Testis (tissue), 2 donors: ENCODE measurements at regions not wholly inside any gene's neighbourhood (a gene's known extent, or its start where the extent isn't known, plus 50 kb on each side); places are given as distances from the start of the nearest gene placed in this dataset.

Experiments
- DNase-seq: peaks from one replicate; pipeline ENCODE4 v3.0.0-alpha.2; 2019
- H3K27ac ChIP-seq, 2 donors: fragments of 200-600 bp; sonication (generic); one replicate each; pipeline ENCODE4 v1.5.1; 2019
- H3K27me3 ChIP-seq: fragments of 200-600 bp; sonication (generic); one replicate; pipeline ENCODE4 v1.5.1; 2019
- H3K36me3 ChIP-seq: fragments of 200-600 bp; sonication (generic); one replicate; pipeline ENCODE4 v1.5.1; 2017; ENCODE audit warnings: low read depth; ENCODE audit errors: missing control alignments
- H3K4me1 ChIP-seq: fragments of 200-600 bp; sonication (generic); one replicate; pipeline ENCODE4 v1.5.1; 2019
- H3K4me3 ChIP-seq, 2 donors: fragments of 200-600 bp; sonication (generic); one replicate each; pipeline ENCODE4 v1.5.1; 2017 to 2019
- H3K9me3 ChIP-seq: fragments of 200-600 bp; sonication (generic); one replicate; pipeline ENCODE4 v1.5.1; 2017
- POLR2A ChIP-seq: fragments of 450-650 bp; IDR thresholded peaks from one replicate; pipeline ENCODE4 v1.6.1; 2017; ENCODE audit warnings: antibody characterized with exemption, mild to moderate bottlenecking, moderate library complexity
- WGBS, 2 donors: methylation state at CpG; one replicate each; pipeline ENCODE4 v1.1.5; 2018; 5-methylcytosine and 5-hydroxymethylcytosine counted together
- intact Hi-C: fragments of 100-400 bp; cut with DNase I; formaldehyde crosslinking; loops from one replicate; pipeline ENCODE4 v1.15.1; 2023; ENCODE audit warnings: low total_unique reads
- TF ChIP-seq, protein P1 (sequence below), 3 experiments: fragments of 450-650 bp in 2 of 3; fragments of 200-600 bp in 1 of 3; sonication (generic) in 1 of 3; IDR thresholded peaks; one replicate each; pipeline ENCODE4 v1.5.1; 2016 to 2019; ENCODE audit warnings: antibody characterized with exemption in 3 of 3, mild to moderate bottlenecking in 2 of 3, moderate library complexity in 1 of 3

DNA sequence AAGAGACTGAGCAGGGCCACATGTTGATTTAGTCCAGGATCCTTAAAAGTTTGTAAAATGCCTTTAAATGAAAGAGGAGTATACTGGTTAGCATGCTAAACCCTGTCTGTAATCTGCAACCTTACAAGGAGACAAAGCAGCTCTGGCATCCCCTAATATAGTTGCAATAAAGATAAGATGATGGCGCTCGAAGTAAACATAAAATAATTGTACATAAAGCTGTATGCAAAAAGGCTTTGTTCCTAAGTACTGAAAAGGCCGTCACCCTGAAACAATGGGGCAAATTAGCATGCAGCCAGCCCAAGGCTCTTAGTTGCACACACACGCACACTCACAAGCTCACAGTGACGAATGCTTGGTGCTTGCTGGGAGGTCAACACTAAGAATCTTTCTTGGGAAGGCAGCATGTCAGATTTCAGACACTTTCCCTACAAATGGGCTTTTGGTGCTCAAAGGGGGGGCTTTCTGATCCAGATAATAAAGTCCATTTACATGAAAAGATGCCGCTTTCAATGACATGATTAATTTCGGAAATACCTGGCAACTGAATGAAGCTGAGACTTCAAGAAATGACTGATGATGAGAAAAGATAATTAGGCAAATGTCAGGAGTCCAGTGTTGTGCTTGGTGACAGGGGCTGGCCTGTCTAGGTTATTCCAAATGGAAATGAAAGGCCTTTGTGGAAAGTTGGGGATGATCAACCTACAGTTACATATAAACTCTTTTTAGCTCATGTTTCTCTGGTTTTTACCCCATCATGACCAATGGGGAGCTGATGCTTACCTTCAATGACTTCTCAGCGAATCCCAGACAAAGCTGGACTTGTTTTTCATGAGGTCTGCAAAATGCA, 370.3 kb downstream of the MEIS1 start:
- no peak overlapping the region for H3K4me3 ChIP-seq
- intact Hi-C loops, result no loop called here
- 73 to 75% methylated on average over 8 of the region's 8 CpGs for WGBS, 2 donors
- H3K4me1 ChIP-seq, result no peaks in the 10 kb centered on the region
- no peak for DNase-seq
- no peaks in the 10 kb centered on the region for H3K9me3 ChIP-seq
- no peaks in the 10 kb centered on the region for H3K27me3 ChIP-seq
- TF ChIP-seq, protein P1, sequence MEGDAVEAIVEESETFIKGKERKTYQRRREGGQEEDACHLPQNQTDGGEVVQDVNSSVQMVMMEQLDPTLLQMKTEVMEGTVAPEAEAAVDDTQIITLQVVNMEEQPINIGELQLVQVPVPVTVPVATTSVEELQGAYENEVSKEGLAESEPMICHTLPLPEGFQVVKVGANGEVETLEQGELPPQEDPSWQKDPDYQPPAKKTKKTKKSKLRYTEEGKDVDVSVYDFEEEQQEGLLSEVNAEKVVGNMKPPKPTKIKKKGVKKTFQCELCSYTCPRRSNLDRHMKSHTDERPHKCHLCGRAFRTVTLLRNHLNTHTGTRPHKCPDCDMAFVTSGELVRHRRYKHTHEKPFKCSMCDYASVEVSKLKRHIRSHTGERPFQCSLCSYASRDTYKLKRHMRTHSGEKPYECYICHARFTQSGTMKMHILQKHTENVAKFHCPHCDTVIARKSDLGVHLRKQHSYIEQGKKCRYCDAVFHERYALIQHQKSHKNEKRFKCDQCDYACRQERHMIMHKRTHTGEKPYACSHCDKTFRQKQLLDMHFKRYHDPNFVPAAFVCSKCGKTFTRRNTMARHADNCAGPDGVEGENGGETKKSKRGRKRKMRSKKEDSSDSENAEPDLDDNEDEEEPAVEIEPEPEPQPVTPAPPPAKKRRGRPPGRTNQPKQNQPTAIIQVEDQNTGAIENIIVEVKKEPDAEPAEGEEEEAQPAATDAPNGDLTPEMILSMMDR (IDR thresholded peaks at IDR 0.05), result no peak
- TF ChIP-seq POLR2A, result no peak
- no peak overlapping the region for H3K27ac ChIP-seq
- H3K36me3 ChIP-seq, result no peaks in the 10 kb centered on the region

GRCh38 chr2:66805968-66806367, 371.0 kb downstream of the MEIS1 start:
- DNase-seq, result no peak
- H3K27me3 ChIP-seq, result no peaks in the 10 kb centered on the region
- no peak overlapping the region for H3K4me3 ChIP-seq
- H3K36me3 ChIP-seq, result no peaks in the 10 kb centered on the region
- 60 to 63% methylated on average over 3 of the region's 3 CpGs for WGBS, 2 donors
- TF ChIP-seq, protein P1 (IDR thresholded peaks at IDR 0.05), result no peak
- no peak for TF ChIP-seq POLR2A
- intact Hi-C loops, result no loop called here
- no peaks in the 10 kb centered on the region for H3K9me3 ChIP-seq
- no peaks in the 10 kb centered on the region for H3K4me1 ChIP-seq
- no peak overlapping the region for H3K27ac ChIP-seq

DNA sequence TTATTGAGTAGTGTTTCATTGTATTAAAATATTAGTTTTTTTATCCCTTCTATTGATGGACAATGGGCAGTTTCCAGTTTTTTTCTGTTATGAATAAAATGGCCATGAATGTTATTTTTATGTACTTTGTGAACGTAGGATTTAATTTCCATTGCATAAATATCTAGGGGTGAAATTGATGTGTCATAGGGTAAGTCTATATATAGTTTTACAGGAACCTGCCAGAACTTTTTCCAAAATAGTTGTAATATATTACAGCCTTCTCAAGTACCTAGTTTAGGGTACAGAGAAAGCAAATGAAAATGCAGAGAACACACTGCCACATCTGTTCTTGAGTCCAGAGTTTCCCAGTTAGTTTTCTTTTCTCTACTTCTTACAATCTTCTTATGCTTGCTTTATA, 378.6 kb downstream of the MEIS1 start:
- H3K27ac ChIP-seq, result no peak overlapping the region
- TF ChIP-seq, protein P1 (IDR thresholded peaks at IDR 0.05), result no peak
- TF ChIP-seq POLR2A, result no peak
- intact Hi-C loops, result no loop called here

DNA sequence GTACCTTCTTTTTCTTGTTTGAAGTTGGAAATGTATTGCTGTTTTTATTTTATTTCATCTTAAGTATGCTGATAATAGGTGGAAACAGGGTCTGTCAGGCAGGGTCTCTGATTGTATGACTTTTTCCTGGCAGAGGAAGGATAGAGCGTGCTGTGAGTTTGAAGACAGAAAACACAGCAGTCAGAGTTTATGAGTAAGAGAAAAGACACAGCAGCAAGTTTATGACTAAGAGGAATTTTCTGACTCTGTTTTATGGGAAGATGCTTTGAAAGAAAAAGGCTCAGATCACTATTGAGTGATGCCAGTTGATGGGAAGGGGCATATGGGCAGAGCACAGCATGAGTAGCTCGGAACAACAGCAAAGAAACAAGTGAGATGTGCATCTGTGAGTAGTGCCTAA, 379.1 kb downstream of the MEIS1 start:
- 74 to 87% methylated on average over 2 of the region's 2 CpGs for WGBS, 2 donors
- no peak for DNase-seq
- TF ChIP-seq POLR2A, result no peak
- TF ChIP-seq, protein P1 (IDR thresholded peaks at IDR 0.05), result no peak
- no peak overlapping the region for H3K4me3 ChIP-seq
- H3K27ac ChIP-seq, result no peak overlapping the region
- H3K9me3 ChIP-seq, result no peaks in the 10 kb centered on the region
- intact Hi-C loops, result no loop called here
- no peaks in the 10 kb centered on the region for H3K4me1 ChIP-seq
- H3K27me3 ChIP-seq, result no peaks in the 10 kb centered on the region
- H3K36me3 ChIP-seq, result no peaks in the 10 kb centered on the region

More for the DNA sequence above, 378.6 kb downstream of the MEIS1 start:
- no peaks in the 10 kb centered on the region for H3K27me3 ChIP-seq
- no peak for DNase-seq
- WGBS, 2 donors, result 59 to 73% methylated on average over 1 of the region's 1 CpG
- H3K4me1 ChIP-seq, result no peaks in the 10 kb centered on the region
- H3K4me3 ChIP-seq, result no peak overlapping the region
- no peaks in the 10 kb centered on the region for H3K36me3 ChIP-seq
- no peaks in the 10 kb centered on the region for H3K9me3 ChIP-seq

DNA sequence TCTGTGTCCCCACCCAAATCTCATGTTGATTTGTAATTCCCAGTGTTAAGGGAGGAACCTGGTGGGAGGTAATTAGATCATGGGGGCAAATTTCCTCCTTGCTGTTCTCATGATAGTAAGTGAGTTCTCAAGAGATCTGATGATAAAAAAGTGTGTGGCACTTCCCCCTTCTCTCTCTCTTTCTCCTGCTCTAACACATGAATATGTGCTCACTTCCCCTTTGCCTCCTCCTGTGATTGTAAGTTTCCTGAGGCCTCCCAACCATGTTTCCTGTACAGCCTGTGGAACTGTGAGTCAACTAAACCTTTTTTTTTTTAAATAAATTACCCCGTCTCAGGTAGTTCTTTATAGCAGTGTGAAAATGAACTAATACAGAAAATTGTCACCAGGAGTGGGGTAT, 380.0 kb downstream of the MEIS1 start:
- no peak for DNase-seq
- TF ChIP-seq, protein P1 (IDR thresholded peaks at IDR 0.05), result no peak
- TF ChIP-seq POLR2A, result no peak
- intact Hi-C loops, result no loop called here
- no peaks in the 10 kb centered on the region for H3K27me3 ChIP-seq
- WGBS, 2 donors, result 78 to 88% methylated on average over 1 of the region's 1 CpG
- H3K4me3 ChIP-seq, result no peak overlapping the region
- no peaks in the 10 kb centered on the region for H3K9me3 ChIP-seq
- H3K36me3 ChIP-seq, result no peaks in the 10 kb centered on the region
- no peak overlapping the region for H3K27ac ChIP-seq
- no peaks in the 10 kb centered on the region for H3K4me1 ChIP-seq
